Progenitor cell of endocrine pancreas (in vitro differentiated cells): ENCODE measurements at regions not wholly inside any gene's neighbourhood (a gene's known extent, or its start where the extent isn't known, plus 50 kb on each side); places are given as distances from the start of the nearest gene placed in this dataset.

ENCODE experiments used
- DNase-seq: peaks from one replicate; pipeline ENCODE4 v3.0.0; 2021; ENCODE audit warnings: low spot score; ENCODE audit not compliant: unreplicated experiment
- H3K27ac Mint-ChIP-seq: 2 replicates; pipeline ENCODE4 v1.8.0; 2021; ENCODE audit warnings: mild to moderate bottlenecking, moderate library complexity, mixed read lengths
- H3K27me3 Mint-ChIP-seq: 2 replicates; pipeline ENCODE4 v1.8.0; 2021; ENCODE audit warnings: mixed read lengths
- H3K36me3 Mint-ChIP-seq: 2 replicates; pipeline ENCODE4 v1.8.0; 2022; ENCODE audit warnings: mixed read lengths; ENCODE audit not compliant: insufficient read depth
- H3K4me1 Mint-ChIP-seq: 2 replicates; pipeline ENCODE4 v1.8.0; 2021; ENCODE audit warnings: low read depth, mixed read lengths
- H3K4me3 Mint-ChIP-seq: 2 replicates; pipeline ENCODE4 v1.8.0; 2021; ENCODE audit warnings: low read depth, mild to moderate bottlenecking, moderate library complexity, mixed read lengths
- H3K9me3 Mint-ChIP-seq: 2 replicates; pipeline ENCODE4 v1.8.0; 2021; ENCODE audit warnings: low read depth, mixed read lengths
- CTCF ChIP-seq: fragments of 200-600 bp; sonication (generic); IDR thresholded peaks from one replicate; pipeline ENCODE4 v1.5.0; 2021; ENCODE audit warnings: antibody characterized with exemption, mild to moderate bottlenecking; ENCODE audit not compliant: unreplicated experiment

- Mint-ChIP-seq H3K9me3 (no peaks in the 10 kb centered on the region), H3K36me3 (no peaks in the 10 kb centered on the region)
- DNase-seq: no peak
Observed at GRCh38 chr1:88140325-88140724, 543.7 kb upstream of the PKN2 start.

GRCh38 chr1:88141499-88142074 is 542.5 kb upstream of the PKN2 start:
- Mint-ChIP-seq H3K27me3 (no peaks in the 10 kb centered on the region), H3K36me3 (no peaks in the 10 kb centered on the region), H3K27ac (no peak overlapping the region), H3K4me1 (no peaks in the 10 kb centered on the region), H3K4me3 (no peak overlapping the region), H3K9me3 (no peaks in the 10 kb centered on the region)
- DNase-seq: no peak
- TF ChIP-seq CTCF: no peak

More at GRCh38 chr1:88140325-88140724, 543.7 kb upstream of the PKN2 start:
- TF ChIP-seq CTCF: no peak
- Mint-ChIP-seq H3K27me3 (no peaks in the 10 kb centered on the region), H3K27ac (no peak overlapping the region), H3K4me1 (no peaks in the 10 kb centered on the region), H3K4me3 (no peak overlapping the region)

GRCh38 chr1:88145752-88146151 is 538.3 kb upstream of the PKN2 start:
- no peaks in the 10 kb centered on the region for H3K9me3 Mint-ChIP-seq
- H3K4me1 Mint-ChIP-seq: peaks cover 2% of the 10 kb centered on the region
- H3K27ac Mint-ChIP-seq: no peak overlapping the region
- H3K4me3 Mint-ChIP-seq: no peak overlapping the region
- no peaks in the 10 kb centered on the region for H3K27me3 Mint-ChIP-seq
- no peak for DNase-seq
- no peak for TF ChIP-seq CTCF
- no peaks in the 10 kb centered on the region for H3K36me3 Mint-ChIP-seq

DNA sequence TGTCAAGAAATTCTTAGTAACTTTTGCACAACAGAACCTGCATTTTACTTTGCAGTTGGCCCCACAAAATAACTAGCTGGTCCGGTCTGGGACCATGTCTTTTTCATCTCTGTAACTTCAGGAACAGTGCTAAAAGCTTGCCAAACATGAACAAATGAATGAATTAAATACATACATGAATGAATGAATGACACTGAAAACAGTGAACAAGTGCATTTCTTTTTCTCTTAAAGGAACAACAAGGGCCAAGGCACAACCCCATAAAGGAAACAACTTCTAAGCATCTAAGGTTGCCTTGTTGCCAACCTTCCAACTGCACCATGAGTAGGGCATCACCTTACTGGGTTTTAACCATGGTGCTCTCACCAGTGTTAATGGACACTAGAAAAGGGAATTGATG is 534.4 kb upstream of the PKN2 start:
- H3K36me3 Mint-ChIP-seq: no peaks in the 10 kb centered on the region
- H3K4me1 Mint-ChIP-seq: peaks cover 2% of the 10 kb centered on the region
- no peak for TF ChIP-seq CTCF
- no peaks in the 10 kb centered on the region for H3K9me3 Mint-ChIP-seq
- DNase-seq: no peak
- no peaks in the 10 kb centered on the region for H3K27me3 Mint-ChIP-seq
- H3K27ac Mint-ChIP-seq: no peak overlapping the region
- H3K4me3 Mint-ChIP-seq: no peak overlapping the region

- Mint-ChIP-seq H3K36me3 (no peaks in the 10 kb centered on the region), H3K27me3 (no peaks in the 10 kb centered on the region), H3K9me3 (no peaks in the 10 kb centered on the region), H3K4me3 (no peak overlapping the region), H3K27ac (no peak overlapping the region), H3K4me1 (peaks cover 2% of the 10 kb centered on the region)
- no peak for DNase-seq
- TF ChIP-seq CTCF: no peak
Observed at GRCh38 chr1:88150330-88150729, 533.7 kb upstream of the PKN2 start.
